ENCODE measurements at regions not wholly inside any gene's neighbourhood (a gene's known extent, or its start where the extent isn't known, plus 50 kb on each side); places are given as distances from the start of the nearest gene placed in this dataset.
"Not testable (repeated sequence)": the region's sequence is repeated elsewhere in the genome, so short reads cannot be mapped to it uniquely, and the experiment has no call there.

DNA sequence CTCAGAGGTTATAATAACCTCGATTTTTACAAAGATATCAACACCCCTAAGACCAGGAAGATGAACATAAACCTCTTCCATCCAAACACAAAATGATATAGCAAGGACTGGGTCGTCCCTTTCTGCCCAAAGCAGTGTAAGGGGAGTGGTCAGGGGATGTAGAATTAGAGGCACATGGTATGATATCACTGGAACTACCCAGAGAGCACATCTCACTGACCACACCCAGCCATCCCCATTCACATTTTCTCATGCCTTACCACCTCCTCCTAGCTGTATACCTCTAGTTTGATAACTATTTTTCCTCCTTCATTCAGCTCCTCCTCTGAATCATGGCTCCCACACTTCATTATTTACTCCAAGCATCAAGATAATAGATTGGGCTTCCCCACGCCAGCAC lies 152.6 kb downstream of the COPS8 start:
- H3K27me3 ChIP-seq (ENCODE audit: insufficient read depth, low read depth, severe bottlenecking), result peaks cover 15% of the 10 kb centered on the region
- DNase-seq, result no peak
- H3K9me3 ChIP-seq (ENCODE audit: severe bottlenecking), result peaks cover 15% of the 10 kb centered on the region
- TF ChIP-seq, protein P1, sequence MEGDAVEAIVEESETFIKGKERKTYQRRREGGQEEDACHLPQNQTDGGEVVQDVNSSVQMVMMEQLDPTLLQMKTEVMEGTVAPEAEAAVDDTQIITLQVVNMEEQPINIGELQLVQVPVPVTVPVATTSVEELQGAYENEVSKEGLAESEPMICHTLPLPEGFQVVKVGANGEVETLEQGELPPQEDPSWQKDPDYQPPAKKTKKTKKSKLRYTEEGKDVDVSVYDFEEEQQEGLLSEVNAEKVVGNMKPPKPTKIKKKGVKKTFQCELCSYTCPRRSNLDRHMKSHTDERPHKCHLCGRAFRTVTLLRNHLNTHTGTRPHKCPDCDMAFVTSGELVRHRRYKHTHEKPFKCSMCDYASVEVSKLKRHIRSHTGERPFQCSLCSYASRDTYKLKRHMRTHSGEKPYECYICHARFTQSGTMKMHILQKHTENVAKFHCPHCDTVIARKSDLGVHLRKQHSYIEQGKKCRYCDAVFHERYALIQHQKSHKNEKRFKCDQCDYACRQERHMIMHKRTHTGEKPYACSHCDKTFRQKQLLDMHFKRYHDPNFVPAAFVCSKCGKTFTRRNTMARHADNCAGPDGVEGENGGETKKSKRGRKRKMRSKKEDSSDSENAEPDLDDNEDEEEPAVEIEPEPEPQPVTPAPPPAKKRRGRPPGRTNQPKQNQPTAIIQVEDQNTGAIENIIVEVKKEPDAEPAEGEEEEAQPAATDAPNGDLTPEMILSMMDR (IDR thresholded peaks at IDR 0.05; ENCODE audit: low read depth, low read length), result no peak
- H3K27ac ChIP-seq, result no peak overlapping the region
- H3K36me3 ChIP-seq, result no peaks in the 10 kb centered on the region
- no peak overlapping the region for H3K4me3 ChIP-seq (ENCODE audit: low read depth, low read length)

DNA sequence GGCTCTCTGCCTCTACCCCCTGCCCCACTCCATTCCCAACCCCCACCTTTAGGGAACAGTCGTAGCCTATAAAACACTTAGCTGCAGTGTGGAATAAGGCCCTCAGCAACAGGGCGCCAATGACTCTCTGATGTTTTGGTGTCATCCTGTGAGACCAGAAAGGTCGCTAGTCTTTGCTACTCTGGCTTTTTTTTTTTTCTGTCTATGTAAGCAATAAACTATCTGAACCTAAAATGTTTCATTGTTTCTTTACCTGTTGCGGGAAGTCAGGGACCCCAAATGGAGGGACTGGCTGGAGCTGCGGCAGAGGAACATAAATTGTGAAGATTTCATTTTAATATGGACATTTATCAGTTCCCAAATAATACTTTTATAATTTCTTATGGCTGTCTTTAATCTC lies 154.6 kb downstream of the COPS8 start:
- Histone ChIP-seq H3K4me3 (ENCODE audit: low read depth, low read length) (no peak overlapping the region), H3K9me3 (ENCODE audit: severe bottlenecking) (peaks cover 17% of the 10 kb centered on the region), H3K36me3 (no peaks in the 10 kb centered on the region), H3K27me3 (ENCODE audit: insufficient read depth, low read depth, severe bottlenecking) (peaks cover 10% of the 10 kb centered on the region), H3K27ac (no peak overlapping the region)
- DNase-seq, result no peak
- TF ChIP-seq, protein P1 (IDR thresholded peaks at IDR 0.05; ENCODE audit: low read depth, low read length), result no peak

DNA sequence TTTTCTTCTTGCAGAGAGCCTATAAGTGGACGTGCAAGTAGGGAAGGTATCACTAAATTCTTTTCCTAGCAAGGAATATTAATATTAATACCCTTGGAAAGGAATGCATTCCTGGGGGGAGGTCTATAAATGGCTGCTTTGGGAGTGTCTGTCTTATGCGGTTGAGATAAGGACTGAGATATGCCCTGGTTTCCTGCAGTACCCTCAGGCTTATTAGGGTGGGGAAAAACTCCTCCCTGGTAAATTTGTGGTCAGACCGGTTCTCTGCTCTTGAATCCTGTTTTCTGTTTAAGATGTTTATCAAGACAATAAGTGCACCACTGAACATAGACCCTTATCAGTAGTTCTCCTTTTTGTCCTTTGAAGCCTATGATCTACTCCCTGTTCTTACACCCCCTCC lies 155.2 kb downstream of the COPS8 start:
- H3K4me3 ChIP-seq (ENCODE audit: low read depth, low read length); DNase-seq; H3K27me3 ChIP-seq (ENCODE audit: insufficient read depth, low read depth, severe bottlenecking); H3K27ac ChIP-seq; H3K36me3 ChIP-seq: not testable (repeated sequence)
- H3K9me3 ChIP-seq (ENCODE audit: severe bottlenecking), result peaks cover 17% of the 10 kb centered on the region

DNA sequence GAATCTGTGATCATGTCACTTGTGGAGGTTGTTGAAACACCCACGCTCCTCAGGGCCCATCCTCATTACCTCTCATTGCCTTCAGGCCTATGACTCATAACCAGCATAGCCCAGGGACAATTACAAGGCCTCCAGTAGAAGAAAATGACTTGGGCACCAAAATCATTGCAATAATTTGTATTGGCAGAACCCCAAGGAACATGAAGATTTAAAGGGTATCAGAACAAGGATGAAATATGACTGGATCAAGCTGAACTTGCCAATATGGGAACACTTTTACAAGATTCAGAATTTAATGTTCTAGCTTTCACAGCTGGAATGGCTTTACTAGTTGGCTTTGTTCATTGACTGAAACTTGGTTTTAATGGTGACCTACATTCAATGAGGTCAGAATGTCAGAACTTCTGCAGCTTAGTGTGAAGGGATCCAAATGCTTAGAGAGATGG lies 156.4 kb downstream of the COPS8 start:
- DNase-seq, result no peak
- Histone ChIP-seq H3K27ac (no peak overlapping the region), H3K27me3 (ENCODE audit: insufficient read depth, low read depth, severe bottlenecking) (peaks cover 10% of the 10 kb centered on the region), H3K9me3 (ENCODE audit: severe bottlenecking) (peaks cover 17% of the 10 kb centered on the region), H3K36me3 (no peaks in the 10 kb centered on the region), H3K4me3 (ENCODE audit: low read depth, low read length) (no peak overlapping the region)
- TF ChIP-seq, protein P1 (IDR thresholded peaks at IDR 0.05; ENCODE audit: low read depth, low read length), result no peak

DNA sequence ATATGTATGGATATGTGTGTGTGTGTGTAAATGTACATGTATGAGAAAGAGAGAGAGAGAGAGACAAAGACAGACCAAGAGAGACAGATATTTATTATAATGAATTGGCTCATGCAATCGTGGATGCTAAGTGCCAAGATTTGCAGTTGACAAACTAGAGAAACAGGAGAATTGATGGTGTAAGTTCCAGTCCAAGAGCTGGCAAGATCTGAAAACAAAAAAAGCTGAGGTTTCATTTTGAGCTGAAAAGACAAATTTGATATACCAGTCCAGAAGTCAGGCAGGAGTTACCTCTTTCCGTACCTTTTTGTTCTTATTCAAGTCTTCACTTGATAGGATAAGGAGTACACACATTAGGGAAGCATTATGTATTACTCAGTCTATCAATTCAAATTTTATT lies 157.8 kb downstream of the COPS8 start:
- Histone ChIP-seq H3K4me3 (ENCODE audit: low read depth, low read length) (no peak overlapping the region), H3K9me3 (ENCODE audit: severe bottlenecking) (peaks cover 17% of the 10 kb centered on the region), H3K27ac (no peak overlapping the region), H3K36me3 (no peaks in the 10 kb centered on the region), H3K27me3 (ENCODE audit: insufficient read depth, low read depth, severe bottlenecking) (peaks cover 10% of the 10 kb centered on the region)
- DNase-seq, result no peak
- TF ChIP-seq, protein P1 (IDR thresholded peaks at IDR 0.05; ENCODE audit: low read depth, low read length), result no peak

DNA sequence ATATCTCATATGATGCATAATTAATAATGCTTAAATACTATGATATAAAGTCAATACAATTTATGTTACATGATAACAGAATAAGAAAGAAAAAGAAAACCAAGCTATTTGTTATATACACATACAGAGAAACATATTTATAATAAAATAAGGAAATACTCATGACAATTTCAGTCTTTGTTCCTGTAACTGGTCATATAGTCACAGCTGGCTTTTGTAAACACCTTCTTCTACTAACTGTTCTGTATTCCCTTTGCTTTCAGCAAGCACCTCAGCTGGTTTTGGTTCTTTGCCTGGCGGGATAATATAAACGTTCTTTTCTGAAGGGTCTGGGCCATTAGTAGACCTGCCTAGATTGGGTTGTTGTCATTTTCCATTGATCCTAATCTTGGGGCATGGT lies 158.5 kb downstream of the COPS8 start:
- DNase-seq, result no peak
- TF ChIP-seq, protein P1 (IDR thresholded peaks at IDR 0.05; ENCODE audit: low read depth, low read length), result no peak
- no peaks in the 10 kb centered on the region for H3K36me3 ChIP-seq
- peaks cover 17% of the 10 kb centered on the region for H3K9me3 ChIP-seq (ENCODE audit: severe bottlenecking)
- H3K27me3 ChIP-seq (ENCODE audit: insufficient read depth, low read depth, severe bottlenecking), result peaks cover 10% of the 10 kb centered on the region
- H3K27ac ChIP-seq, result no peak overlapping the region
- no peak overlapping the region for H3K4me3 ChIP-seq (ENCODE audit: low read depth, low read length)
